HG02610 (cell line): ENCODE measurements at regions not wholly inside any gene's neighbourhood (a gene's known extent, or its start where the extent isn't known, plus 50 kb on each side); places are given as distances from the start of the nearest gene placed in this dataset.
A peak's percentile ranks its signal among the peaks of the same experiment; 100 is the strongest.

Experiments
- ATAC-seq: cut with Tn5 transposase; IDR thresholded peaks from one replicate; pipeline ENCODE4 v1.9.1; 2021; ENCODE audit warnings: mild to moderate bottlenecking, moderate library complexity; ENCODE audit not compliant: unreplicated experiment

GRCh38 chr3:148246291-148246923 is 451.3 kb upstream of the AGTR1 start:
- no peak for ATAC-seq

DNA sequence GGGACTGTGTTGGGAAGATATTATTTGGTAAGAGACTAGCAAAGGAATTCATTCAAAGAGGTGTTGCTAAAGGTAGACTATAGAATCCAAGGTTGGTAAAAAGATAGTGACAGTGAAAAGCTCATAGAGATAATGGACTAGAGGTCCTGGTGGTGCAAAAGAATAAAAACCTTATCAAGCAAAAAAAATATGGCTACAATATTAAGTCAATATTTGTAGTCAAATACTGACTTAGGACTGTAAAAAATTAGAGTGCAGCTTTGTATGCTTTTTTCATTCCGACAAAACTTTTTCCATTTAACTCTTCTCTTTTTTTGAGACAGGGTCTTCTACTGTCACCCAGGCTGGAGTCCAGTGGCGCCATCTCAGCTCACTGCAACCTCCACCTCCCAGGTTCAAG is 444.0 kb upstream of the AGTR1 start:
- ATAC-seq = no peak

DNA sequence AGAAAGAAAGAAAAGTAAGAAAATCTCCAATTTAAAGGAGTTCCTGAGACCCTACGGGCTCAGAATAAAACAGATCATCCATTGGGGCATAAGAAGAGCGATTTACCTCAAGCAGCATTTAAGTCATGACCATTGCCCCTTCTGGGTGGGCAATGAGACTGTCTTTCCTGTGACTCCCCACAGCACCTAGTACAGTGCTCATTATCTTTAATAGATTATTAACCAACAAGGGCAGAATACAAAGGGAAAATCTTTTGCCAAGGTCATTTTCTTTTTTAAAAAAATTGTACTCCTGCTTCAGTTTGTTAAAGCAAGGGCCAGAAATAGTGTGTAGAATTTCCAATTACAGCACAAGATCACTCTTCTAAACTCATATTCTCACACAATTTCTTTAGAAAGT is 443.3 kb upstream of the AGTR1 start:
- no peak for ATAC-seq

GRCh38 chr3:148255981-148256969 is 441.4 kb upstream of the AGTR1 start:
- ATAC-seq = no peak

DNA sequence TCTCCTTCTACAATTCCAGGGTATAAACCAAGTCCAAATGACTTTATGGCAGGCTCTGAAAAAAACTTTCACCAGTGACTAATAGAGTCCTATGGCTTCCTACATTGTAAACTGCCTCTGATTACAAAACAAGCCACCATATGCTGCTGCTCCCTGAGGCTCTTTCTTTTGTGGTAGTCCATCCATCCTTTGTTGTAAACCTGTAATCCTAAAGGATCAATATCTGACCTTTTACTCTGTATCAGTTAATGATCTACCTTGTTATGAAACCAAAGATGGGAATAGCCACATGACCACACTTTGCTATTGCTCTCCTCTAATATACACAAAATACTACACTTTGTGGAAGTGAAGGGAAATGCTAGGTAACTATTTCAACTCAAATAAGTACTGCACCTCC is 434.7 kb upstream of the AGTR1 start:
- no peak for ATAC-seq

DNA sequence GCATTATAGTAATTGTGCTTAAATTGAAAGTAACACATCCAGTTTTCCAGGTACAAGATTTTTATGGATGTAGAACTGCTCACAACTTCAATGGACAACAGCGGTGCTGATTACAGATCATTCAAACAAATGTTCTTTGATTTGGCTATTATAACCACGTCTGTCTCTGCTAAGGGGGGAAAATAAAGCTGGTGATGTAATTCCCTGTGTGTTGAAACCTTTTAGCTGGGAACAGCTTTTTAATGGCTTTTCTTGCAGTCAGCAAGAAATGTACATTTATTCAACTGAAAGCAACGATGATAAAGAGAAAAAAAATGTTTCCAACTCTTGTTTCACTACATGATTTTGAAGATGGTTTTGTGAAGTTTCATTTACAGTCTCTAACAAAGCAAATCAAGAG is 431.9 kb upstream of the AGTR1 start:
- no peak for ATAC-seq

- ATAC-seq = no peak
Observed at GRCh38 chr3:148266341-148266740, 431.4 kb upstream of the AGTR1 start.

DNA sequence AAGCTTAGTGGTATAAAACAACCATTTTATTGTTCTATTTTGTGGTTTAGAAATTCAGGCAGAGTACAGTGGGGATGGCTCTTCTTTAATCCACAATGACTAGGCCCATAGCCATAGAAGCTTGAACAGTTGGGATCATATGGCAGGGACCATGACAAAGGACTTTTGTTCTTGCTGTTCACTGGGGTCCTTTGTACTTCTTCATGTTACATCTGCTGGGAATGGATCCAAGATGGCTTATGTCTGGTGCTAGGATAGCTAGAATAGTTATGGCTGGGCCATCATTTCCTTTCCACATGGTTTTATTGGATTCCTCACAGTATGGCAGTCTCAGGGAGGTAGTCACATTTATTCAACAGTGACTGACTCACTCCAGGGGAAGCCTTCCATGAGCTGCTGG is 427.9 kb upstream of the AGTR1 start:
- no peak for ATAC-seq

DNA sequence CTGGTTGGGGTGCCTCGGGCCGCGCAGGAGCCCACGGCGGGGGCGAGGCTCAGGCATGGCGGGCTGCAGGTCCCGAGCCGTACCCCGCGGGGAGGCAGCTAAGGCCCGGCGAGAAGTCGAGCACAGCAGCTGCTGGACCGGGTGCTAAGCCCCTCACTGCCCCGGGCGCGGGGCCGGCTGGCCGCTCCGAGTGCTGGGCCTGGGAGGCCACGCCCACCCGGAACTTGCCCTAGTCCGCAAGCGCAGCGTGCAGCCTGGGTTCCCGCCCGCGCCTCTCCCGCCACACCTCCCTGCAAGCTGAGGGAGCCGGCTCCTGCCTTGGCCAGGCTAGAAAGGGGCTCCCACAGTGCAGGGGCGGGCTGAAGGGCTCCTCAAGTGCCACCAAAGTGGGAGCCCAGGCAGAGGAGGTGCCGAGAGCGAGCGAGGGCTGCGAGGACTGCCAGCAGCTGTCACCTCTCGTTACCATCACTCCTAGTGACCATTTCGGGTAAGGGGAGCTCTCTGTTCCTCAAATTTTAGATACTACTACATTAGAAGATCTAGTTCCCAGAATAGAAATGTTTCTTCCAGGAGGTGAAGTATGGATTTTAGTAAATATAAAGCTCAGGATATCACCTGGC is 417.0 kb upstream of the AGTR1 start:
- ATAC-seq = no peak

DNA sequence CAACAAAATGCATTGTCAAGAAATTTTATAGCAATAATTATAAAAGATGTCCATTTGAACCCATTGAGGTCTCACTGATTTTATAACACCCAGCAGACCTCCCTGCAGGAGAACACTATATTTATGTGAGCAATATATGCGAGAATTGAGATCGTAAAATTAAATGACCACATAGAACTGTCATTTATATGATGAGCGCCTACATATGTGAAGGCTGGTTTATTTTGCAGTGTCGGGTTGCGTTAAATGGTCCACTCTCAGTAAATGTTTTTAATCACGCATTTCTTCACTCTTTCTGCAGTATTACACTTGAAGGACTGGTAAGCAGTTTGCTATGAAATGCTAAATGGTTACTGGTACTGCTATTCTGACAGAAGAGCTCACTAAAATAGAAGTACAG is 408.5 kb upstream of the AGTR1 start:
- ATAC-seq = no peak

GRCh38 chr3:148297013-148297412 is 400.7 kb upstream of the AGTR1 start:
- no peak for ATAC-seq

GRCh38 chr3:148307443-148307843 is 390.3 kb upstream of the AGTR1 start:
- ATAC-seq = peak; percentile 69

GRCh38 chr3:148309390-148310035 is 388.2 kb upstream of the AGTR1 start:
- ATAC-seq = peak; percentile 81

DNA sequence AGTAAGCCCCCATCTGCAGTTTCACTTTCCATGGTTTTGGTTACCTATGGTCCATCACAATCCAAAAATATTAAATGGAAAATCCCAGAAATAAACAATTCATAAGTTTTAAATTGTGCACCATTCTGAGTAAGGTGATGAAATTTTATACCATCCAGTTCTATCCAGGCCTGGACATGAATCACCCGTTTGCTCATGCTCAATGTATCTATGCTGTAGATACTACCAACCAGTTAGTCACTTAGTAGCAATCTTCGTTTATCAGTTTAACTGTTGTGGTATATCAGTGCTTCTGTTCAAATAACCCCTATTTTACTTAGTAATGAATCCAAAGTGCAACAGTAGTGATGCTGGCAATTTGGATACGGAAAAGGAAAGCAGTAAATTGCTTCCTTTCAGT is 381.9 kb upstream of the AGTR1 start:
- no peak for ATAC-seq

GRCh38 chr3:148318240-148318639 is 379.5 kb upstream of the AGTR1 start:
- ATAC-seq = no peak

DNA sequence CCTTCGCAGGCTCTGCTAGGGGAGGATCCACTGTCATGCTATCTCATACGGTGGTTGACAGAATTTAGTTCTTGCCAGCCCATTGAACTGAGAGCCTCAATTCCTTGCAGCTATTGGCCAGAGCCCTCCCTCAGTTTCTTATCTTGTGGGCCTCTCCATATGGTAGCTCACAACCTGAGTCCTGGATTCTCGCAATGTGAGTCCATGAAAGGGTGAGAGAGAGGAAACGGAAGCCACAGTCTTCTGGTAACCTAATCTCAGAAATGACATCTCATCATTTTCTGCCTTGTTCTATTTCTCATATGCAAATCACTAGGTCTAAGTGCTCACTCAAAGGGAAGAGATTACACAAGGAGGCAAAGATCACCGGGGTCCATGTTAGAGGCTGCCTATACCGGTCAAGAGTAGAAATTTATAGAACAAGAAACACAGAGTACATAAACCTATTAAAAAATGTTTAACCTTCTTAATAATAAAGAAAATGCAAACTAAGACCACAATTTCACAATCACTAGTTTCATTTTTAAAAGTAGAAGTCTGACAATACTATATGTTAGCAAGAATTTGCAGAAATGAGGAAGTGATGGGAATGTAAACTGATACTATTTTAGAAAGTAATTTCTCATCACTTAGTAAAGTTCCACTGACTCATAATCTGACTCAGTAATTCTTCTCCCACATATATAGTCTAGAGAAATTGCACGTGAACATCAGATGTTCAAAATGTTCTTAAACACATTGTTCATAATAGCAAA is 378.4 kb upstream of the AGTR1 start:
- peak; percentile 94 for ATAC-seq

GRCh38 chr3:148319960-148320359 is 377.7 kb upstream of the AGTR1 start:
- ATAC-seq = no peak

DNA sequence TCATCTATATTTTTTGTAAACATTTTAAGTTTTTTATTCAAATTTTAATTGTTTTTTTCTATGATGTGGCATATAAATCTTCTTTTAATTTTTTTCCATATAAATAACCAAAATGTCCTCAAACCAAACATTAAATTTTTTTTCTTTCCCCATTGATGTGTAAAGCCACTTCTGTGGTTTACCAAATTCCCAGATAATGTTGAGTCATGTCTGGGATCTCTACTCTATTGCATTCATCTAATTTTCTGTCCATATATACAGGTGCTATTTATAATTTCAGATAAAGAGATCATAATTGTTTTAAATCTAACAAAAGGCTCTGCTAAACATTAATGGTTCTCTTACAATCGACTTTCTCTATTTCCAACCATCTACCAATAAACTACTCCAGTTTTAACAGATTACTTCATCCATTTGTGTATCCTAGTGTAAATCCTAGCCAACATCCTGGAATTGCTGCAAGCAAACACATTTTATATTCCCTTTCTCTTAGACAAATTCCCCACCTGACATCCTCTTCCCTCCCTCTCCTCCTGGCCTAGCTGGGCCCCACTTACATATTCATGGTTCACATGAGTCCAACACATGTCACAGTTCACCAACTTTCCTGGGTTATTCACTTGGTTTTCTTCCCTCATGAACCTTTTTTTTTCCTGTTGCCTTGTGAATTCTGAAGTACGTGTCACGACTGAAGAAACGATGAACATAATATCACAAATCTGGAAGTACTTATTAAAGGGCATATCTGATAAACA is 368.0 kb upstream of the AGTR1 start:
- ATAC-seq = no peak

GRCh38 chr3:148330542-148330941 is 367.2 kb upstream of the AGTR1 start:
- no peak for ATAC-seq
